NCI-H524 treated with DMSO at 0.1 percent for 48 hours (cell line): ENCODE measurements at regions not wholly inside any gene's neighbourhood (a gene's known extent, or its start where the extent isn't known, plus 50 kb on each side); places are given as distances from the start of the nearest gene placed in this dataset.
"Not testable (repeated sequence)": the region's sequence is repeated elsewhere in the genome, so short reads cannot be mapped to it uniquely, and the experiment has no call there.

Source experiments
- DNase-seq: peaks from one replicate; lab custom pipeline; 2025; lab: John Stamatoyannopoulos, UW

- no peak for DNase-seq
Observed at GRCh38 chr6:20263059-20263458, 50.8 kb upstream of the MBOAT1 start.

- DNase-seq: no peak
Observed at GRCh38 chr6:20265842-20266241, 53.6 kb upstream of the MBOAT1 start.

DNA sequence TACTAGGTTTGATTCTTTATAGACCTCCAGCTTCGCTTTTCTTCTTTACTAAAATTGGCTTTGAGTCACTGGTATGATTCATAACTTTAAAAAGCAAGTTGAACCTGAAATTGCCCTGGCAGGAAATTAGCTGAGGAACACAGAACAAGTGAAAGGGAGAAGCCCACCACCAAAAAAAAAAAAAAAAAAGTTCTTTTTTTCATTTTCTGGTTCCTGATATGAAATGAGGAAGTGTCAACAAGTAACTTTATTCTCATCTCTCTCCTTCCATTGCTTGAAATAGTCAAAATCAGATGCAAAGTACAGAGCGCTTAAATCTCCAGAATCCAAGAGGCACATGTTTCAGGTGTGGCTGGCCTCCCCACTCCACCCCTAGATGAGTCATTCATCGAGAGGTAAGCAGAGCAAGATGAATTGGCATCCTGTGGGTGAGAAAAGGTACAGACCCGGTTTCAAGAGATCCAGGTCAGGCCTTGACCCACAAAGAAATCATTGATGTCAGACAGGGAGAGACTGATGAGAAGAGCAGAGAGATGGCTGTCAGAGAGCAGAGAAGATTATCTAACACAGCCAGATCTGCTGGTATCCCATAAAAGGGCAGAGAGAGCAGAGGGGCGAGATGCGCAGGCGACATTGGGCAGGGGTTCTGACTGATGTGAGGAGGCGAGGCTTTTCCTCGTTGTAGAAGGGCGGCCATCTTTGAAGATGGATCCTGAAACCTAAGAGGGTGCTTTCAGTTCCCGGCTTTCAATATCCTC lies 54.8 kb upstream of the MBOAT1 start:
- DNase-seq: no peak

GRCh38 chr6:20269181-20269580 lies 56.9 kb upstream of the MBOAT1 start:
- DNase-seq: no peak

DNA sequence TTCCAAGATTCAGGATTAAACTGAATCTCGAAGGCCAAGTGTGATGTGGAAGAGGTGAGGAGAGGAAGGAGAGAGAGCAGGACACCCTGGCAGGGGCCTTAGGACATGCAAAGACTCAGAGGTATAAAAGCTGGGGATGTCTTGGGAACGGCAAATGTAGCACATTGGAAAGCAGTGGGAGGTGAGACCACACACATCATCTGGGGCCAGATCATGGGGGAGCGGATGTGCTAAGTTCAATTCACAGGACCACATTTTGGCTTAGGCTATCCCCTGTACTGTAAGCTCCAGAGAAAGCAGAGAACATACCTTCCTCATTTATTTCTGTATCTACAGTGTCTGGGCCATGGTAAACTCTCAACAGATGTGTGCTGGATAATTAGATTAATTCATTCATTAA lies 59.5 kb upstream of the MBOAT1 start:
- no peak for DNase-seq

DNA sequence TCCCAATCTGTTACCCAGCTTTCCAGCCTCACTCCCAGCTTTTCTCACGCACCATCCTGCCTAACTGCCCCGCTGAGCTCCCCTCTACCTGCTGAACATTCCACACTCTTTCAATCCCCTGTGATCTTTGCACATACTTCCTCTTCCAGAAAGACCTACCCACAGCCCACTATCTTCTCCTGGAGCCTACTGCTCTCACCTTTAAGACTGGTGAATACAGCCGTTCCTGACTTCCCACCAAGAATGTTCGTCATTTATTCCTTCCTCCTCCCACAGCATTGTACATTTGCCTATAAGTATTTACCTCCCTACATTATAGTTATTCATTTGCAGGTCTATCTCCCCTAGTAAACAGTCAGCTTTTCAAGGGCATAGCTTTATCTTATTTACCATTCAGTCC lies 61.9 kb upstream of the MBOAT1 start:
- DNase-seq: no peak

- DNase-seq: not testable (repeated sequence)
Observed at GRCh38 chr6:20275837-20276236, 63.6 kb upstream of the MBOAT1 start.

DNA sequence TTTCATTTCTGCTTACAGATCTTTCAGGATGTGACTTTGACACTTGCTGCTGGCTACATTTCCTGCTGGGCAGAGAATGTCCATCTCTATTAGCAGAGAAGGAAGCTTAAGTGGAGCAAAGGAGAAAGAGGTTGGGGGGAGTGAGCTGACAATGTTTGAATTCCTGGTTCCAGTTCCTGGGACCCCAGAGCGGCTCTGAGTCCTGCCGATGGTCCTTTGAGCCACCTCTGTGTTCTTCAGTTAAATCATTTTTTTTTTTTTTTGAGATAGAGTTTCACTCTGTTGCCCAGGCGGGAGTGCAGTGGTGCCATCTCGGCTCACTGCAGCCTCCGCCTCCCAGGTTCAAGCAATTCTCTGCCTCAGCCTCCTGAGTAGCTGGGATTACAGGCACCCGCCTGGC lies 65.5 kb upstream of the MBOAT1 start:
- DNase-seq: not testable (repeated sequence)

DNA sequence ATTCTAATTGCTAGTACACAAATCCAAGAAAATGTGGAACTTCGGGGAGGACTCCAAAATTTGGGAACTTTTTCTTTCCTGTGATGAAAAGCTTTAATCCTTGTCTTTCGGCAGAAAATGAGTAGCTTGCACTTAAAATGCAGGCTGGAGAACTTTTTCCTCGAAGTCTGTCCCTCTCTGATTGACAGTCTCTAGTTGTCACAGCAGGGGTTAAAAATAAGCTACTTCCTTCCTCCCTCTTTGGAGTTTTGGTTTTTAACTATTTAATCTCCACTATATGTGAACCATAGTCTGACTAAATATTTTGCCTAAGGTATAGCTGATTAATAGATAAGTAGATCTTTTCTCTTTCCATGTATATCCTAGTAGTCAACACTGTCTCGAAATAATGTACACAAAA lies 66.8 kb upstream of the MBOAT1 start:
- DNase-seq: no peak

DNA sequence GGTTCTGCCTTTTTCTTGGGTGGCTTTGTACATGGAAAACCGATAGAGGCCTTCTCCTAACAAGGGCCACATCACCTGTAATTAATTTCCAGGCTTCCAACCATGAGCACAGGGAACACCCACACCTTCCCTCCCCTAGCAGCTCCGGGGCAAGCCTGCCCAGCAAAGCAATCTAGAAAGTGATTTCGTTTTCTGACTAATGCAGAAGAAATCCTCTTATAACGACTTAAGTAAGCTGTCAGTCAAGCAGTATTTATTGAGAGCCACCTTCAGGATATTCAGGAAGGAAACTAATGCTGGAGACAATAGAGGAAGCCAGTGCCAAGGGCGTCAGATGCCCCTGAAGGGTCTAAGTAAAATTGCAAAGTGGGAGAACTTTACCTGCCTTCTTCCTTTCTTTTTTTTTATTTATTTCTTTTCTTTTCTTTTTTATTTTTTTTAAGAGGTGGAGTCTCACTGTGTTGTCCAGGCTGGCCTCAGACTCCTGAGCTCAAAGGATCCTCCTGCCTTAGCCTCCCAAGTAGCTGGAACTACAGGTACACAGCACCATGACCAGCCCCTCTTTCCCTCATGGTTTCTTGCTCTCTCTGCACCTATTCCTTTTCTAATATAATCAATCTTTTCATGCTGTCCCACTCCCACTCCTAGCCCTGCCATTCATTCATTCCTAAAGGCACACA lies 67.5 kb upstream of the MBOAT1 start:
- DNase-seq: no peak

GRCh38 chr6:20280288-20280621 lies 68.0 kb upstream of the MBOAT1 start:
- no peak for DNase-seq

DNA sequence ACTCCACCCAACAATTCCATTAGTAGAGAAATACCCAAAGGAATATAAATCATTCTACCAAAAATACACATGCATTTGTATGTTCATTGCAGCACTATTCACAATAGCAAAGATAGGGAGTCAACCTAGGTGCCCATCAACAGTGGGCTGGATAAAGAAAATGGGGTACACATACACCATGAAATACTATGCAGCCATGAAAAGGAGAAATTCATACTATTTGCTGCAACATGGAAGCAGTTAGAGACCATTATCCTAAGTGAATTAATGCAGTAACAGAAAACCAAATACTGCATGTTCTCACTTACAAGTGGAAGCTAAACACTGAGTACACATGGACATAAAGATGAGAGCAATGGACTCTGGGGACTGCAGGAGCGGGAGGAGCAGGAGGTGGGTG lies 72.4 kb upstream of the MBOAT1 start:
- no peak for DNase-seq

DNA sequence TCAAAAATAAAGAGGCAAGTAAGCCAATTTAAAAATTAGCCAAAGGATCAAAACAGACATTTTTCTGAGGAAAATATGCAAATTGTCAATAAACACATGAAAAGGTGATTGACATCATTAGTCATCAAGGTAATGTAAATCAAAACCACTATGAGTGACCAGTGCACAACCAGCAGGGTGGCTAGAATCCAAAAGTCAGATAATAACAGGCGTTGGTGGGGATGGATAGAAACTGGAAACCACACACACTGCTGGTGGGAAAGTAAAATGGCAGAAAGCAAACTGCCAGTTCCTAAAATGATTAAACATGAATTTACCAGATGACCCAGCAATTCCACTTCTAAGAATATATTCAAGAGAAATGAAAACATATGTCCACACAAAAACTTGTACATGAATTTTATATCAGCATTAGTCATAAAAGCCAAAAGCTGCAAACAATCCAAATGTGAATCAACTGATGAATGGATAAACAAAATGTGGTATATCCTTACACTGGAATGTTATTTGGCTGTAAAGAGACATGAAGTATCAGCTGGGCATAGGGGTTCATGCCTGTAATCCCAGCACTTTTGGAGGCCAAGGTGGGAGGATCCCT lies 74.8 kb upstream of the MBOAT1 start:
- no peak for DNase-seq

- DNase-seq: peak; percentile 40
Observed at GRCh38 chr6:20291764-20292580, 79.7 kb upstream of the MBOAT1 start.

- no peak for DNase-seq
Observed at GRCh38 chr6:20292905-20293304, 80.6 kb upstream of the MBOAT1 start.

GRCh38 chr6:20301256-20301655 lies 89.0 kb upstream of the MBOAT1 start:
- no peak for DNase-seq

DNA sequence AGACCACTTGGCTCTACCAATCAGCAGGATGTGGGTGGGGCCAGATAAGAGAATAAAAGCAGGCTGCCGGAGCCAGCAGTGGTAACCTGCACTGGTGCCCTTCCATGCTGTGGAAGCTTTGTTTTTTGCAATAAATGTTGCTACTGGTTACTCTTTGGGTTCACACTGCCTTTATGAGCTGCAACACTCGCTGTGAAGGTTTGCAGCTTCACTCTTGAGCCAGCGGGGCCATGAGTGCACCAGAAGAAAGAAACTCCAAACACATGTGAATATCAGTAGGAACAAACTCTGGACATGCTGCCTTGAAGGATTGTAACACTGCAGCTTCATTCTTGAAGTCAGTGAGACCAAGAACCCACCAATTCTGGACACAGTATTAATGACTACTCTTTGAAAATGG lies 89.9 kb upstream of the MBOAT1 start:
- DNase-seq: no peak

GRCh38 chr6:20302702-20303251 lies 90.5 kb upstream of the MBOAT1 start:
- DNase-seq: no peak

DNA sequence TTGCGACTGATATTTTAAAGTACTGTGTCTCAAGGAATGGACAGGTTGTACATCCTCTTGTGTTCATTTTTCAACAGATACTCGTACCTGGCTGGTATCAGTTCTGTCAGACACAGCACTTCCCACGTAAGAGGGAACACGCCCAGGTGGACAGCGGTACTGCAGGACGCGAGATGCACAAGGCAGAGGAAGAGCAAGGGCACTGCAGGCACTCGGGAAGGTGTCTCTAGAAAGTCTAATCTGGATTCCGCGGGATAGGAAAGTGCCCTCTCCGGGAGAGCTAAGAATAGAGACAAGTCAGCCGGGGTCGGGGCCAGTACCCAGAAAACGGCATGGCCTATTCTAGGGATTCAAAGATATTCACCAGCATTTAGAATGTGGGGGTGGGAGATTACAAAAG lies 94.2 kb upstream of the MBOAT1 start:
- DNase-seq: no peak

DNA sequence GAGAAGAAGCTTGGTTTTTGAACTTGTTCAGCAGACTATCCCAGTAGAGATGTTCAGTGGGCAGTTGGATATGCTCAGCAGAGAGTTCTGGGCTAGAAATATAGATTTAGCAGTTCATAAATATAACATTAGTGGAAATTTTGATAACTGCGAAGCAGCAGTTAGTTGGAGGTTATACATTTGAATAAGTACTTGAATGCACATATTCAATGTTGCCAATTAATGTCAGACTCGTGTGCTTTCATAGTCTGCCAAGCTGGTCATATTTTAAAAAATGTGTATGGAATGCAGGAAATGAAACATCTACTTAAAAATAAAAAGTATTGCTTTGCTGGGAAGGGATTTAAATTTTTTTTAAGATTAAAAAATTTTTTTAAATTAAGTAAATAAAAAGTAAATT lies 92.5 kb upstream of the E2F3 start:
- no peak for DNase-seq

- DNase-seq: no peak
Observed at GRCh38 chr6:20310185-20310584, 91.5 kb upstream of the E2F3 start.

DNA sequence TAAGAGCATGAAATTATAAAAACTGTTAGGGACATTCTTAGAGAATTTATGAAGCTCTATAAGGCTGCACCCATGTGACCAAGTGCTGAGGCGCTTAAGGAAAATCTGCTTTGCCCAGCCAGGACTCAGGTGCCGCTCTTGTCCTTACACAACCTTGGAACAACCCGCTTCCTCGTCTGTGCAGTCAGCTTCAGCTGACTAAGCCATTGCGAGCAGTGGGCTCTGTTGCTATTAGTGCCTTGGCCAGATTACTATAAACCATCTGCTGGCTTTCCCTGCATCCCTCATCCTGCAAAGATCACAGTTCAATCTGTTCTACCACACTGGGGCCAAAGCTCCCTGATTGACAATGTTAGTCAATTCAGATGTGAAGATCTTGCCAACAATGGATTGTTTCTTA lies 89.1 kb upstream of the E2F3 start:
- DNase-seq: peak; percentile 73
